MM.1S (cell line): ENCODE measurements at regions not wholly inside any gene's neighbourhood (a gene's known extent, or its start where the extent isn't known, plus 50 kb on each side); places are given as distances from the start of the nearest gene placed in this dataset.

ENCODE experiments used
- CTCF ChIP-seq: fragments of 300-600 bp; sonication (generic); IDR thresholded peaks from 2 replicates; pipeline ENCODE4 v1.5.1; 2016; ENCODE audit warnings: antibody characterized with exemption, low read length, mixed read lengths
- EZH2 ChIP-seq: fragments of 300-600 bp; sonication (generic); optimal IDR thresholded peaks from 2 replicates; pipeline ENCODE3; 2017; ENCODE audit warnings: low read depth, mild to moderate bottlenecking, antibody characterized with exemption, low read length, mixed read lengths
- EZH2phosphoT487 ChIP-seq: fragments of 300-600 bp; sonication (generic); IDR thresholded peaks from 2 replicates; pipeline ENCODE4 v1.6.1; 2018; ENCODE audit warnings: antibody characterized with exemption, low read length

GRCh38 chr3:110405830-110406585 lies 665.6 kb upstream of the NECTIN3 start:
- TF ChIP-seq CTCF = no peak
- no peak for TF ChIP-seq EZH2
- no peak for TF ChIP-seq EZH2phosphoT487
